CD1c-positive myeloid dendritic cell (primary cell): ENCODE measurements at regions not wholly inside any gene's neighbourhood (a gene's known extent, or its start where the extent isn't known, plus 50 kb on each side); places are given as distances from the start of the nearest gene placed in this dataset.
A peak's percentile ranks its signal among the peaks of the same experiment; 100 is the strongest.
"Not testable (repeated sequence)": the region's sequence is repeated elsewhere in the genome, so short reads cannot be mapped to it uniquely, and the experiment has no call there.

Experiments
- DNase-seq: peaks from one replicate; pipeline ENCODE4 v3.0.0-alpha.2; 2016; ENCODE audit errors: extremely low spot score

DNA sequence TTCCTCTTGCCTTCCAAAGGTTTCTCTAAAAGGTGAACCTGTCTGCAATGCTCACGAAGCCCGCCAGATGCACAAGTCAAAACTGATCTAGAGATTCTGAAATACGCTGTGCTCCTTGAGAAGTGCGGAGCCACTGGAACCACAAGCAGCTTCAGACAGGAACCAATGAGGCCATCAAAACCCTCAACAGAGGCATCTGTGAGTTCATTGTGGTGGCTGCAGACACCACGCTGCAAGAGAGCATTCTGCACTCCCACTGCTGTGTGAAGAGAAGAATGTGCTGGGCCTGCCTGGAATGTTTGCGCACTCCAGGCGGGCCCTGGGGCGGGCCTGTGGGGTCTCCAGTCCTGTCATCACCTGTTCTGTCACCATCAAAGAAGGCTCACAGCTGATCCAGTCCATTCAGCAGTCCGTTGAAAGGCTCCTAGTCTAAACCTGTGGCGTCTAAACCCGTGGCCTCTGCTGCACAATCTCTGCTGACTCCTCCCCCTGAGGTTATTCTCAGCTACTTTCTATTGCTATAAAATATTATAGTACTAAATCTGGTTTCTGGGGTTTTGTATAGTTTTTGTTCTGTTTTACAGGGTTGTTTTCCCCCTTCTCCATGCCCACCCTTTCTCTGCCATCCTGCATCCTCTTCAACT is 187.4 kb downstream of the FAM72C start:
- DNase-seq: not testable (repeated sequence)

DNA sequence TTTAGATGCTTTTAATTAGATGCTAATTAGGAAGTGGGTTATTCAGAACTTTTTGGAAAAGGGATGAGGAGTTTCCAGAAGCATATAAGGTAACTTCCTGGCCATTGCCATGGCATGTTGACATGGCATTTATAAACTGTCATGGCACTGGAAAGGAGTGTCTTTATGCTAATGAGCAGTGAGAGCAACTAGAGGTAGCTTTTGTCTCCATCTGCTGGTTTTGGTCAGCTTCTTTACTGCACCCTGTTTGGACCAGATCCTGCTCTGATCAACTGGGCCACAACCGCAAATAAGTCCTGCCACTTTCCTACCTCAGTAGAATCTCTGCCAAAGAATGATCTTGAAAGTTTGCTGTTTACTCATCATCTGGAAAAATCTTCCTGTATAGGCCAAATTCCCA is 193.6 kb downstream of the FAM72C start:
- DNase-seq: not testable (repeated sequence)

DNA sequence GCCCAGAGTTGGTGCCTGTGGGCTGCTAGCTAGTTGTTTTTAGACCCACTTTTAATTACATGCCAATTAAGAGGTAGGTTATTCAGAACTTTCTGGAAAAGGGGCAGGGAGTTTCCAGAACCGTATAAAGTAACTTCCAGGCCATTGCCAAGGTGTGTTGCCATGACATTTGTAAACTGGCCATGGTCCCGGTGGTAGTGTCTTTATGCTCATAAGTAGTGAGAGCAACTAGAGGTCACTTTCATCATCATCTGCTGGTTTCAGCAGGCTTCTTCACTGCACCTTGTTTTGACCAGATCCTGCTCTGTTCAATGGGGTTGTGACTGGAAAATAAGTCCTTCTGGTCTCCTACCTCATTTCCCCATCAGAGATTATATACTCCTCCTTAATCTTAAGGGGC is 207.0 kb downstream of the FAM72C start:
- DNase-seq: not testable (repeated sequence)

DNA sequence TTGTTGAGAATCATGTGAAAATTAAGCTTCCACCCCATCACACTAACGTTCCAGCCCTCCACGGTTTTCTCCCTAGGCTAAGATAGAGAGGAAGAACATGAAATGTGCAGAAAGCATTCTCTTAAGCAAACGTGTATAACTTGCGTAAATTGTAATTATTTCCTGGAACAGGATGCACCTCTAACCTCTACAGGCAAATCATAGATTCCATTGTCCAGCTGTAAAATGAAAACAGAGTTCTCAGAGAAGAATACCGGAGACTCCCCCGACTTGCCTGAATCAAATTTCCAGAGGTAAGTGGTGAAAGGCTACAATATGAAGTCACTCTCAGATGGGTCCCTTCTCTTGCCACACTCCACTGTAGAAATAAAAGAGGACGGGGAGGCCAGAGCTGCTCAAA is 211.4 kb downstream of the FAM72C start:
- DNase-seq: not testable (repeated sequence)

DNA sequence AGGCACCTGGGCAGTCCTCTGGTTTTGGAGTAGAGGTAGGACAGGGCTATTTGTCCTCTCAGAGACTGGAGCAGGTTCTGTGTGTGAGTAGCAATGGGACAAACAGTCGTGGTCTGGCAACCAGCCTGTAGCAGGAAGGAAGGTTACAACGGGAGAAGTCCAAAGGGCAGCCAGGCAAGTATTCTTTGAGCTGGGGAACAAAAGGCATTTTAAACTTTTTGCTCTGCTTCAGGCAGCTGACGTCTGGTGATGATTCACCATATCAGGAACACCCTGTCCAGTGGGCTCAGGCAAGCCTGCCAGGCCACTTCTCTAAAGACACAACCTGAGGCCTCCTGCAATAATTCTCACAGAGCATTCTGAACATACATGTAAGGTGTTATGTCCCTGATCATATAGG is 215.8 kb downstream of the FAM72C start:
- not testable (repeated sequence) for DNase-seq

DNA sequence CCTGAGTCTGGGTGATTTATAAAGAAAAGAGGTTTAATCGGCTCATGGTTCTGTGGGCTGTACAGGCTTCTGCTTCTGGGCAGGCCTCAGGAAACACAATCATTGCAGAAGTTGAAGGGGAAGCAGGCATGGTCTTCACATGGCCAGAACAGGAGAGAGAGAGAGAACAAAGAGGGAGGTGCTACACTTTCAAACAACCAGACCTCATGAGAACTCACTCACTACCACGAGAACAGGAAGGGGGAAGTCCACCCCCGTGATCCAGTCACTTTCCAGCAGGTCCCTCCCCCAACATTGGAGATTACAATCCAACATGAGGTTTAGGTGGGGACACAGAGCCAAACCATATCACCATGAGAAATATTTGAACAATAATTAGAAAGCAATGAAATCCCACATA is 222.9 kb downstream of the FAM72C start:
- DNase-seq: peak; percentile 50

DNA sequence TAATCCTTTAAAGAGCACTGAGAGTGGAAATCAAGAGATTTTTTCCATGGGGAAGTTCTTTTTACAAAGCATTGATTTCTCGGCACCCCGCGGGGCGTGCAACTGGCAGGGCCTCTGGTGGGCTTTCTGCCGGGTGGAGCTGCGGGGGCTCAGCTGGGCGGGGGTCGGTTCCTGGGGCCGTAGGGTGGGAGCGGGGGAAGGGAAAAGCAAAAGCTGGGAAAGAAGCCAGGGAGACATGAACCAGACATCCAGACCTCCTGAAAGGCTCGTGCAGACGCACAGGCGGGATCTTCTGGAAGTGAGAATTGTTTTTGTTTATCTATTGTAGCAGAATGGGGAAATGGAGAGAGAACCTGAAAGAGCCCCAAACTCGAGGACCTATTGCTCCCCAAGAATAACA is 235.2 kb downstream of the FAM72C start:
- no peak for DNase-seq

DNA sequence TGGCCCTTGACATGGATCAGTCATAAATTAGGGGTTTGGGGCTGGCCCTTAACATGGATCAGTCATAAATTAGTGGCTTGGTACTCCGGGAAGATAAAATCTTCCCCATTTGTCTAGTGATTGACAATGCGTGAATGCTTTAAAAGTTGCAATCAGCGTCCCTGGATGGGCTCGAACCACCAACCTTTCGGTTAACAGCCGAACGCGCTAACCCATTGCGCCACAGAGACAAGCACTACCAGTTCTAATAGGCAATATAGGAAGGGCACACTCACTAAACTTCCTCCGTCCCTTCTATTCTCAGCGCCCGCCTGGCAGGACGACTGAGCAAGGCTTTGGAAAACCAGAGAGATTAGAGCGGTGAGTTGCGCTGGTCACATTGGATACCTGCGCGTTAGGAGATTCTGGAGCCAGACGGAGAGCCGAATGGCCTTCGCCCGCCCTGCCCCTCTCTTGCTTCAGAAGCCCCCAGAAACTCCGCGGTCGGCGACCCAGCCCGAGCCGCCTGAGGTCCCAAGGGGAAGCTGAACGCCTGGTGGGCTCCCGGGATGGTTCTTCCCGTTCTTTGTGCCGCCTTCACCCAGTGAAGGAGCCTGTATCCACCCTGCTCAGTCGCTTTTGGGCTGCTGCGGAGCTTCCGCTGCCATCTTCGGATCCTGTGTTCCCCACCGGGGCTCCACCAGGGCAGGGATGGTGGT is 235.9 kb downstream of the FAM72C start:
- no peak for DNase-seq

DNA sequence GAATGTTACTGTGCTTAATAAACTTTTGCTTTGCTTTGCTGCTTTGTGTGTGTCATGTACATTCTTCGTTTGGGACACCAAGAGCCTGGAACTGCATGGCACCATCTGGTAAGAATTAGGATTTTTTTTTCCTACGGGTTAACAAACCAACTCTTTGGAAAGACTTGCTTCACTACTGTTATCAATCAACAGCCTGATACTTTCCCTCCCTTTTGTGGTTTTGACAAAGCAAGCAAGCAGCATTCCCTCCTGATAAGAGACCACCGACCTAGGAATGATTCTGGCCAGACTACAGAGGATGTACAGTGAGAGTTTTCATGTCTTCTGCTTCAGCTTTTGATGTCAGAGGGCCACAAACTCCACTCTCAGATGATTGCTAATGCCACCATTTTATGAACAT is 237.5 kb downstream of the FAM72C start:
- DNase-seq: not testable (repeated sequence)

DNA sequence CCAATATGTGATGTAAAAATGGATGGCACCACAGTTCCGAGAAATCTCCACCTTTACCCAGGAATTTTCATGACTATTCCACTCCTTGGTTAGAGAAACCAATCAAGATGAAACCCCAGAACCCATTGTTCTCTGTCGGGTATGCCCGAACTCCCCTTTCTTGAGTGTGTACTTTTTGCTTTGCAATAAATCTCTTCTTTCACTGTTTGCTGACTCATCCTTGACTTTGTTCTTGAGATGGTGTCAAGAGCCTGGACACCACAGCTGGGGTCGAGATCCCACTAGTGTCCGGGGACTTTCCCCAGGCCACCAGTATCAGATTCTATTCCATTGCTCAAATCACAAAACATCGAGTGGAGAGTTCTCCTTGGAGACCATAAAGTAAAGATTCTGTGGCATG is 240.9 kb downstream of the FAM72C start:
- DNase-seq: not testable (repeated sequence)

DNA sequence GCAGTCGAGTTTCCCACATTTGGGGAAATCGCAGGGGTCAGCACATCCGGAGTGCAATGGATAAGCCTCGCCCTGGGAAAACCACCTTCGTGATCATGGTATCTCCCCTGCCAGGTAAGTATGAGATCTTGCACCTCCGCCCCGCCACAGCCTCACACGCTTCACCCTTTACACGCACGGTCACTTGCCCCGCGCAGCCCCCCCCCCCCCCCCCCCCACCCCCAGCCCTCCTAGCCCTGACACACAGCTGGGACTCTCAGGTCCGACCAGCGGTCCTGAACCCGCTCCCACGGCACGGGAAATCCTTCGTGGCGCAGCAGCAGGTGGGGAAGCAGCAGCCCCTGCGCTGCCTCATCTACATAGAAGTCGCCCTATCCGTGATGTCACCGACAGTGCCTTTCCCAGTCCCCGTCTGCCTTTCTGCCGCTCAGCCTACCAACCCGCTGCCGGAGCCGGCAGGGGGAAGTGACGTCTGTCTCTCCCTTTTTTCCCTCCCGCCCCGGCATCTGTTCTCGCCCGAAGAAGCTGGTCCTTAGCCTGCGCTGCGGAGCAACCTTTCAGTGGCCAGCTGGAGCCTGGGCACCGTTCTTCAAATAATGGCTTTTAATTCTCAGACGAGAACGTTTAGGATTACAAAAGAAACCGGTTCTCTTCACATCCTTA is 242.2 kb downstream of the FAM72C start:
- DNase-seq: not testable (repeated sequence)

DNA sequence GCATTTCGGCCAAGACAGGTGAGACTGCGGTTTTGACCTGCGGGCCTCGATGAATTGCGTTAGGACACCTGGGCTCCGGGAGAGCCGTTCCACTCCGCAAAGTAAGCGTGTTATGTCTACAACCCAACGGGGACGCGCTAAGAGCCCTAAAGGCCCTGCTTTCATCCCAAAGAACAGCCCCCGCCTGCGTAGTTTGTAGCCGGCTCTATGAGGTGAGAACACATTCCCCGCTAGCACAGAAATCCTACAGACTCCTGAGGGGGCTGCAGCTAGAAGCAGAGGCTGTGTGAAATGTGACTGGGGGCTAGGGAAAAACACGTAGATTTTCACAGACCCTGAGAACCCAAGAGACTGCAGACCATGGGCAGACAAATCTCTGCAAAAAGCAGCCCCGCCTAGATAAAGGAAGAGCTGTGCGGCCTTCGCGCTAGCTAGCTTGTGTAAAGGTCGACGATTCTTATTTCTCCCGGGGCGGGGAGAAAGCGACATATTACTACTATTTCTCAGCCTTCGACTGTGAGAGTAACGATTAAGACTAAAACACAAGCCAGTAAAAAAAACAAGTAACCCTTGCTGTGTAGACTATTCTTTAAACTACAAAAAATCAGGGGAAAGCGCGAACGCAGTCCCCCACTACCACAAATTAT is 242.9 kb downstream of the FAM72C start:
- not testable (repeated sequence) for DNase-seq

DNA sequence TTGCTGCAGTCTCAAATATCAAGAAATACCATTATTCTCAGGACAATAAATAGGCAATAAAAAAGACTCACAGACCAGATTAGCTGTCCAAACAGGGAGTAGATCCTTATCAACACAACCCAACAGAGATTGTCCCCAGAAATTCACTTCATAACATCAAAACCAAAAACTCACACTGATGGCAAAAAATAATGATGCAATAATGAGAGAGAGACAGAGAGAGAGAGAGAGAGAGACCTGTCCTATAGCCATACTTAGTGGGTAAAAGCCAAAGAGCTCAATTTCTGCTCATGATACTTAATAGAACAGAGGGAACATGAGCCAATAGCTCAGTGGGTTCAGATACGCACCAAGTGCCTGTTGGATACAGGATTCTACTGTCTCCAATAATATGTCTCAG is 244.5 kb downstream of the FAM72C start:
- DNase-seq: no peak

DNA sequence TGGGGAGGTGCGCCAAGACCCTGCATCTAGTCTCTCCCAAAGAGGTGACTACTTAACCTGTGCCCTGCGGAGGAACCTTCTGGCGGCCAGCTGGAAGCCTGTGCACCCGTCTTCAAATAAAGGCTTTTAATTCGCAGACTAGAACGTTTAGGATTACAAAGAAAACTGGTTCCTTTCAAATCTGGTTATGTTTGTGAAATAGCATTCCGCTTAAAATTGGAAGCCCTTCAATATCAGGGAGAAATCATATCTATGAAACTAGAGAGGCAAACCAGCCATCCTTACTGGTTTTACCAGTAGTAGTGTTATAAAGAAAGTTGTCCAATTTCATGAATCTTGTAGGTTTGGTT is 250.8 kb downstream of the FAM72C start:
- no peak for DNase-seq

DNA sequence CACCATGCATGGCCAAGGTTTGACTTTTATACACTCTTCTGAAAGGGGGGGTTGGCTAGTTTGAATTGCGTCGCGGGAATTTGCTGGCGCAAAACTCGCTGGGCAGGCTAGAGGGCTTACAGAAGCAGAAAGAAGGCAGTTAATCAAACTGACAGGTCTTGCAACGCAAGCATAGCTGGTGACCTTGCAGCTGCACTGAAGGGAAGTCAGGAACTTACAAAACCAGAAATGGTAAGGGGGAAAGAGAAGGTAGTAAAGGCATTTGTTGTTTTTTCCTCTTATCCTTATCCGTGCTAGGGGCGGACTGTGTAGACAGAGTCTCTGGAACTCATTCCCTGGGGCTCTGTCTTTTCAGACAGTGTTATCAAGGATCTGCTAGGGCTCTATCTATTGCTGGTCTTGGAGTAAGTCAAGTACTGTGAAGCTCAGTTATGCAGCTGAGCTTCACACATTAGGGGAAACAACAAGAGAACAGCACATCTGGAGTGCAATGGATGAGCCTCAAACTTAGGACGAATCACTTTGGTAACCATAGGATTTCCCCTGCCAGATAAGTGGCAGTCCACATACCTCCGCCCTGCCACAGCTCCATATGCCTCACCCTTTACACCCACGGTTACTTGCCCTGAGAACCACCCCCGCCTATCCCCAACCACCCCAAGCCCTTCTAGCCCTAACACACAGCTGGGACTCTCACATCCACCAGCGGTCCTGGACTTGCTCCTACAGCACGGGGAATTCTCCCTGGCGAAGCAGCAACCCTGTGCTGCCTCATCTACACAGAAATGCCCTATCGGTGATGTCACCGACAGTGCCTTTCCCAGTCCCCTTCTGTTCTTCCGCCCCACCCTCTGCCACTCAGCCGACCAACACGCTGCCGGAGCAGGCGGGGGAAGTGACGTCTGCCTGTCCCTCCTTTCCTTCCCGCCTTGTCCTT is 251.4 kb downstream of the FAM72C start:
- DNase-seq: no peak

DNA sequence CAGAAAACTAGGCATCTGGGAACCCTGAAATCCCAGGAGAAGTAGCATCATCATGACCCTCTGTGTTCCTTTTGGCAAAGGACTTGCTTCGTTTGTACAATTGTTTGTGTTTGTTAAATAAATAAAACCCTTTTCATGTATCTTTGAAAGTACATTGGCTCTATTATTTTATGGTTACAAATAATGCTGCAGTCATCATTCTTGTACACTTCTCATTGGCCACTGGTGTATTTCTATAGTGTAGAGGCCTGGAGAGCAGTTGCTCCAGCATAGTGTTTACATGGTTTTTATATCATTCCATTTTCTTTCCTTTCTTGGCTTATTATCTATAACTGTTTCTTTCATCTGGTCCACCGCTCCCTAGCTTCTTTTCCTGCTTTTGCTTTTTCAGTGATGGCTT is 253.3 kb downstream of the FAM72C start:
- no peak for DNase-seq

DNA sequence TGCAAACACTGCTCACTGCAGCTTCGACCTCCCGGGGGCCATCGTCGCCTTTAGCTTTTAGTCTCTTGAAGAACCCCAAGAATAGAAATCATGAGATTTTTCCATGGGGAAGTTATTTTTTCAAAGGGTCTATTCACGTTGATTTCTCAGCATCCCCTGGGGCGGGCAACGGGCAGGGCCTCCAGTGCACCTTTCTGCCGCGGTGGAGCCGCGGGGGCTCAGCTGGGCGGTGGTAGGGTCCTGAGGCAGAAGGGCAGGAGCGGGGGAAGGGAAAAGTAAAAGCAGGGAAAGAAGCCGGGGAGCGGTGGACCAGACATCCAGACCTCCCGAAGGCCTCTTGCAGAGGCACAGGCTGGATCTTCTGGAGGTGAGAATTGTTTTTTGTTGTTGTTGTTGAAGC is 253.8 kb downstream of the FAM72C start:
- no peak for DNase-seq

DNA sequence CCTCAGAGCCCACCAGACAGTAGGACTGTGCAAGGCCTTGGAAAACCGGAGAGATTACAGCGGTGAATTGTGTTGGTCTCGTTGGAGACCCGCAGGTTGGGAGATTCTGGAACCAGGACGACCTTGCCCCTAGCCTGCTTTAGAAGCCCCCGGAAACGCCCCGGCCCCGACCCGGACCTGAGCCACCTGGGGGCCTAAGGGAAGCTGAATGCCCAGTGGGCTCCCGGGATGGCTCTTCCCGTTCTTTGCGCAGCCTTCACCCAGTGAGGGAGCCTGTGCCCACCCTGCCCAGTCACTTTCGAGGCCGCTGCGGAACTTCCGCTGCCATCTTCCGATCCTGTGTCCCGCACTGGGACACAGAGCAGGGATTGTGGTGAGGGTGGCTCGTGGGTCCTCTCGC is 254.4 kb downstream of the FAM72C start:
- no peak for DNase-seq

DNA sequence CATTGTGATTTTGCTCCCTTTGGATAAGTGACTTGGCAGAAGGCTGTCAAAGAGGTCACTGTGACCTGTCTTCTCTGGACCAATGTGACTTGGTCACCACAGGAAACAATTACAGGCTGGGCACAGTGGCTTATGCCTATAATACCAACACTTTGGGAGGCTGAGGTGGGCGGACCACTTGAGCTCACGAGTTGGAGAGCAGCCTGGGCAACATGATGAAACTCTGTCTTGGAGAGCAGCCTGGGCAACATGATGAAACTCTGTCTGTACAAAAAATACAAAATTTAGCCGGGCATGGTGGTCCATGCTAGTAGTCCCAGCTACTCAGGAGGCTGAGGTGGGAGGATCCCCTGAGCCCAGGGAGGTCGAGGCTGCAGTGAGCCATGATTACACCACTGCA is 256.9 kb downstream of the FAM72C start:
- not testable (repeated sequence) for DNase-seq

DNA sequence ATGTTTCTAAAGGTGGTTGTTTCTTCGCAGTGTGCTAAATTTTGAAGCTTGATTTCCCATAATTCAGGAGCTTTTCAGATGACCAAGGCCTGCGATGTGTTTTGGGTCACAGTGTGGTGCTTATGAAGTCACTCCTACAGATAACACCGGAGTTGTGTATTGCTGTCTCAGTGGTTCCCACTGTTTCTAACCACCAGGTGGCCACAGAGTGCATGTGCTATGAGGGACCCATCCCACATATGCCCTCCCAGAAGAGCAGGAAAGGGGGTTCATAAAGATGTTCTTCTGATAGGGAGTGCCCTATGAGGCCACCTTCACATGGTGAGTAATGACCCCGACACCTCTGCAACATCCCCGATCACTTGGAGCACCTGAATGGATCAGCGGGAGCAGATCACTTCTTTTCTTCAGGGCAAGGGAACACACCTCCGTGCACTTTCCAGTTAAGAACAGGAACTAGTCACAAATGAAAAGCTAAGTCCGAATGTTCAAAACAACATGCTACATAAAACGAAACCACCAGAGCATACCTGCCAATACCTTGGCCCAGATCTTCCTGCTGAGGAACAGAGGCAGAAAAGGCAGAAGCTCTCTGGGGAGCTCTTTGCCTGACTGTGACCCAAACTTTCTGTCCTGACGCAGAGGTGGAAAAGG is 262.1 kb downstream of the FAM72C start:
- peak; percentile 33 for DNase-seq

DNA sequence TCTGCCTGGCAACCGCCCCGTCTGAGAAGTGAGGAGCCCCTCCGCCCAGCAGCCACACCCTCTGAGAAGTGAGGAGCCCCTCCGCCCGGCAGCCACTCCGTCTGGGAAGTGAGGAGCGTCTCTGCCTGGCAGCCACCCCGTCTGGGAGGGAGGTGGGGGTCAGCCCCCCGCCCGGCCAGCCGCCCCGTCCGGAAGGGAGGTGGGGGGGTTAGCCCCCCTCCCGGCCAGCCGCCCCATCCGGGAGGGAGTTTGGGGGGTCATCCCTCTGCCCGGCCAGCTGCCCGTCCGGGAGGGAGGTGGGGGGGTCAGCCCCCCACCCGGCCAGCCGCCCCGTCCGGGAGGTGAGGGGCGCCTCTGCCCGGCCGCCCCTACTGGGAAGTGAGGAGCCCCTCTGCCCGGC is 269.0 kb downstream of the FAM72C start:
- DNase-seq: not testable (repeated sequence)
